K562 (cell line): ENCODE measurements at regions not wholly inside any gene's neighbourhood (a gene's known extent, or its start where the extent isn't known, plus 50 kb on each side); places are given as distances from the start of the nearest gene placed in this dataset.

Source experiments
- ARID3A ChIP-seq: IDR thresholded peaks from 2 replicates; pipeline ENCODE4 v1.6.1; 2012; ENCODE audit warnings: low read depth, low read length, improper control_type of control experiment, borderline replicate concordance
- ASH1L ChIP-seq: fragments of 450-650 bp; IDR thresholded peaks from 2 replicates; pipeline ENCODE4 v1.6.1; 2018; ENCODE audit warnings: borderline replicate concordance, mild to moderate bottlenecking, low read depth; ENCODE audit not compliant: partially characterized antibody
- RREB1 ChIP-seq: fragments of 250-450 bp; sonication (Bioruptor Pico); IDR thresholded peaks from 2 replicates; pipeline ENCODE4 v1.4.0; 2020
- ZNF197 ChIP-seq: fragments of 200-800 bp; sonication (Bioruptor generic); IDR thresholded peaks from 2 replicates; pipeline ENCODE4 v1.6.1; 2016; ENCODE audit warnings: low read depth, missing genetic modification characterization, missing compliant biosample characterization
- ZNF274 ChIP-seq: IDR thresholded peaks from 2 replicates; pipeline ENCODE4 v1.6.1; 2011; ENCODE audit warnings: low read depth, mild to moderate bottlenecking, low read length, moderate library complexity, borderline replicate concordance
- ZNF551 ChIP-seq: fragments of 250-450 bp; sonication (Bioruptor Pico); IDR thresholded peaks from 2 replicates; pipeline ENCODE4 v1.5.0; 2021; ENCODE audit warnings: mild to moderate bottlenecking, moderate library complexity

- TF ChIP-seq RREB1 (no peak), ZNF274 (no peak), ARID3A (no peak), ASH1L (no peak), ZNF197 (CRISPR knock-in tag) (no peak), ZNF551 (CRISPR knock-in tag) (no peak)
- TF ChIP-seq, all 486 proteins: peak for 0
Measured at GRCh38 chr16:6364846-6365245, 967.8 kb upstream of the RBFOX1 start (continued).
